Endothelial cell of umbilical vein (primary cell): ENCODE measurements at regions not wholly inside any gene's neighbourhood (a gene's known extent, or its start where the extent isn't known, plus 50 kb on each side); places are given as distances from the start of the nearest gene placed in this dataset. TPM values are rescaled to one million over a fixed set of nuclear protein-coding genes. Genes with fewer than 3 reads are reported as not detected.

Source experiments
- small RNA-seq: library from RNA; depleted of rRNA; stranded (forward); fragments of <200 nt; gene quantifications from one replicate; pipeline ENCODE3, GENCODE V24; 2012; ENCODE audit warnings: low replicate concordance, low read depth; ENCODE audit not compliant: insufficient read depth, insufficient read length

Small RNA genes in the stretch of these regions (small RNA-seq; reads per million reads assigned to genes)
- not detected for gene RF00019
